Kidney (tissue), 13 donors: ENCODE measurements at regions not wholly inside any gene's neighbourhood (a gene's known extent, or its start where the extent isn't known, plus 50 kb on each side); places are given as distances from the start of the nearest gene placed in this dataset.

Experiments
- DNase-seq, 5 donors: peaks; one replicate each; pipeline ENCODE4 v3.0.0-alpha.2; 2013 to 2020
- FAIRE-seq: peaks from 2 replicates; lab custom pipeline; 2012; peaks lifted over from hg19 to GRCh38; lab: Jason Lieb, UNC
- H3K27ac ChIP-seq, 2 donors: one replicate each; pipeline ENCODE4 v1.7.0; 2013; ENCODE audit warnings: low read depth in 2 of 2, low read length in 2 of 2, inconsistent platforms in 1 of 2
- H3K27me3 ChIP-seq: one replicate; pipeline ENCODE4 v1.7.1; 2013; ENCODE audit warnings: low read length, inconsistent platforms; ENCODE audit not compliant: control insufficient read depth, insufficient read depth
- H3K36me3 ChIP-seq, 3 donors: one replicate each; pipeline versions ENCODE4 v1.7.0 to v1.7.1; 2013; ENCODE audit warnings: low read length in 3 of 3, control low read depth in 1 of 3, inconsistent platforms in 1 of 3; ENCODE audit not compliant: insufficient read depth in 3 of 3, control insufficient read depth in 2 of 3
- H3K4me1 ChIP-seq, 3 donors: one replicate each; pipeline versions ENCODE4 v1.7.0 to v1.7.1; 2013; ENCODE audit warnings: low read length in 3 of 3, inconsistent platforms in 1 of 3, low read depth in 1 of 3; ENCODE audit not compliant: control insufficient read depth in 2 of 3, insufficient read depth in 2 of 3
- H3K4me3 ChIP-seq, 3 donors: one replicate each; pipeline versions ENCODE4 v1.7.0 to v1.8.1; 2013; ENCODE audit warnings: low read length in 3 of 3, control low read depth in 1 of 3, inconsistent platforms in 1 of 3
- H3K9ac ChIP-seq, 3 donors: one replicate each; pipeline versions ENCODE4 v1.7.0 to v1.7.1; 2013; ENCODE audit warnings: low read length in 3 of 3, control low read depth in 1 of 3, inconsistent platforms in 1 of 3
- H3K9me3 ChIP-seq, 3 donors: one replicate each; pipeline versions ENCODE4 v1.7.0 to v1.7.1; 2013; ENCODE audit warnings: low read length in 3 of 3, control low read depth in 1 of 3, inconsistent platforms in 1 of 3; ENCODE audit not compliant: control insufficient read depth in 2 of 3, insufficient read depth in 1 of 3
- intact Hi-C: fragments of 100-400 bp; cut with DNase I; formaldehyde crosslinking; loops from one replicate; pipeline ENCODE4 v1.11.1; 2022
- TF ChIP-seq, protein P1 (sequence below): IDR thresholded peaks from 3 replicates; pipeline ENCODE4 v1.5.1; 2012; ENCODE audit warnings: mild to moderate bottlenecking, moderate library complexity, borderline replicate concordance; ENCODE audit not compliant: insufficient read depth; ENCODE audit errors: extremely low read depth
- donor health status: control.
- donor health status: control.
- donor health status: control.
- donor health status: control.
- donor health status: control.
- donor health status: DM: yes; HTN: yes; CAD: no.
- donor health status: Normal renal cell carcinoma (clear cell type).

DNA sequence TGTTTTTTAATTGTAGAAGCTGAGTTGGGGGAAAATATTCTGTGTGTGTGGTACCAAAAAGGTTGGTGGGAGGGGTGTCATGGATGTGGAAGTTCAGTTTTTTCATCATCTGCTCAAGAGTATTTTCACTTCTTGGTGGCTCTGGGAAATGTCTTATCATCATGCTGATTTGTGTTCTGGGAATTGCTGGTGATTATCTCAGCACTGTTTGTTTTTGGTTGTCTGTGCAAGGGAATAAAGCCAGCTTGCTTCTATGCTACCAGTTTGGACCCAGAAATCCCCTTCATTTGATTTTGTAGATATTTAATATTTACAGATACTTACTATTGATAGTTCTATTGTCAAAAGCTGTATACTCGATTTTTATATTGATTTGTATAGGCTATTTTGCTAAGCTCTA is 2289.7 kb downstream of the MAT2B start:
- TF ChIP-seq, protein P1, sequence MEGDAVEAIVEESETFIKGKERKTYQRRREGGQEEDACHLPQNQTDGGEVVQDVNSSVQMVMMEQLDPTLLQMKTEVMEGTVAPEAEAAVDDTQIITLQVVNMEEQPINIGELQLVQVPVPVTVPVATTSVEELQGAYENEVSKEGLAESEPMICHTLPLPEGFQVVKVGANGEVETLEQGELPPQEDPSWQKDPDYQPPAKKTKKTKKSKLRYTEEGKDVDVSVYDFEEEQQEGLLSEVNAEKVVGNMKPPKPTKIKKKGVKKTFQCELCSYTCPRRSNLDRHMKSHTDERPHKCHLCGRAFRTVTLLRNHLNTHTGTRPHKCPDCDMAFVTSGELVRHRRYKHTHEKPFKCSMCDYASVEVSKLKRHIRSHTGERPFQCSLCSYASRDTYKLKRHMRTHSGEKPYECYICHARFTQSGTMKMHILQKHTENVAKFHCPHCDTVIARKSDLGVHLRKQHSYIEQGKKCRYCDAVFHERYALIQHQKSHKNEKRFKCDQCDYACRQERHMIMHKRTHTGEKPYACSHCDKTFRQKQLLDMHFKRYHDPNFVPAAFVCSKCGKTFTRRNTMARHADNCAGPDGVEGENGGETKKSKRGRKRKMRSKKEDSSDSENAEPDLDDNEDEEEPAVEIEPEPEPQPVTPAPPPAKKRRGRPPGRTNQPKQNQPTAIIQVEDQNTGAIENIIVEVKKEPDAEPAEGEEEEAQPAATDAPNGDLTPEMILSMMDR: no peak
- no peak for FAIRE-seq

GRCh38 chr5:165805756-165806155 is 2300.3 kb downstream of the MAT2B start:
- Histone ChIP-seq H3K4me3 (no peak overlapping the region), H3K27ac (no peak overlapping the region), H3K9ac (no peak overlapping the region), H3K36me3 (no peaks in the 10 kb centered on the region), H3K4me1 (no peaks in the 10 kb centered on the region), H3K27me3 (no peaks in the 10 kb centered on the region), H3K9me3 (no peaks in the 10 kb centered on the region)
- intact Hi-C loops: no loop called here
- DNase-seq (peak in 1 of 5 donors; percentile 9), FAIRE-seq (no peak)
- TF ChIP-seq, protein P1: no peak

More for the DNA sequence above, 2289.7 kb downstream of the MAT2B start:
- intact Hi-C loops: no loop called here
- Histone ChIP-seq H3K4me1 (no peaks in the 10 kb centered on the region), H3K4me3 (no peak overlapping the region), H3K27me3 (no peaks in the 10 kb centered on the region), H3K27ac (no peak overlapping the region), H3K36me3 (no peaks in the 10 kb centered on the region), H3K9ac (no peak overlapping the region), H3K9me3 (no peaks in the 10 kb centered on the region)
- DNase-seq: no peak

DNA sequence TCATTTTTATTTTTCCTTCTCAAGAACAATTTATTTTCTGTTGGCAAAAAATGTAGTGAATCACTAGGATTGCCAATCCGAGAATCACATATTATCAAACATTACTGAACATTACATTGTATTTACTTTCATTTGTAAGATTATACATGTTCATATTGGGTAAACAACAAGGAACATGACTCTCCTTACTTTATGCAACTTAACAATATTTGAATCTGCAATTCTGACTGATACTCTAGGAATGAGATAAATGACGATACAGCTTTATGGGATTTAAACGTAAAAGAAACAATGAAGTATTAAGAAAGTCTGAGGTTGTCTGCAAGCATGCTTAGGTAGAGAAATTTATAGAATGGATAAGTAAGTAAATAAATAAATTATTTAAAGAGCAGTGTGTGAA is 2302.9 kb downstream of the MAT2B start:
- Histone ChIP-seq H3K27me3 (no peaks in the 10 kb centered on the region), H3K4me3 (no peak overlapping the region), H3K9me3 (no peaks in the 10 kb centered on the region), H3K4me1 (no peaks in the 10 kb centered on the region), H3K27ac (no peak overlapping the region), H3K36me3 (no peaks in the 10 kb centered on the region), H3K9ac (no peak overlapping the region)
- intact Hi-C loops: no loop called here
- DNase-seq (no peak), FAIRE-seq (no peak)
- TF ChIP-seq, protein P1: no peak

GRCh38 chr5:165809914-165810313 is 2304.5 kb downstream of the MAT2B start:
- Histone ChIP-seq H3K27ac (no peak overlapping the region), H3K9me3 (no peaks in the 10 kb centered on the region), H3K4me1 (no peaks in the 10 kb centered on the region), H3K27me3 (no peaks in the 10 kb centered on the region), H3K9ac (no peak overlapping the region), H3K4me3 (no peak overlapping the region), H3K36me3 (no peaks in the 10 kb centered on the region)
- FAIRE-seq (no peak), DNase-seq (no peak)
- intact Hi-C loops: no loop called here
- TF ChIP-seq, protein P1: no peak
